Neuronal stem cell (in vitro differentiated cells): ENCODE measurements at regions not wholly inside any gene's neighbourhood (a gene's known extent, or its start where the extent isn't known, plus 50 kb on each side); places are given as distances from the start of the nearest gene placed in this dataset.

Experiments
- DNase-seq: peaks from one replicate; pipeline ENCODE4 v3.0.0-alpha.2; 2013; ENCODE audit warnings: low spot score
- H2AFZ ChIP-seq: one replicate; pipeline ENCODE4 v1.6.1; 2013; ENCODE audit warnings: mild to moderate bottlenecking, low read length, inconsistent platforms
- H2AK5ac ChIP-seq: 2 replicates; pipeline ENCODE4 v1.6.1; 2013; ENCODE audit warnings: low read depth, mild to moderate bottlenecking, inconsistent platforms, low read length, moderate library complexity, mixed read lengths
- H2BK120ac ChIP-seq: 2 replicates; pipeline ENCODE4 v1.6.1; 2013; ENCODE audit warnings: low read depth, mild to moderate bottlenecking, inconsistent platforms, low read length, moderate library complexity, mixed read lengths
- H2BK12ac ChIP-seq: one replicate; pipeline ENCODE4 v1.6.1; 2013; ENCODE audit warnings: low read length, inconsistent platforms
- H2BK15ac ChIP-seq: 2 replicates; pipeline ENCODE4 v1.6.1; 2013; ENCODE audit warnings: mild to moderate bottlenecking, low read length, inconsistent platforms, mixed read lengths
- H2BK5ac ChIP-seq: one replicate; pipeline ENCODE4 v1.6.1; 2013; ENCODE audit warnings: inconsistent platforms, mild to moderate bottlenecking, low read length, moderate library complexity
- H3K14ac ChIP-seq: one replicate; pipeline ENCODE4 v1.6.1; 2013; ENCODE audit warnings: low read length, inconsistent platforms
- H3K18ac ChIP-seq: 2 replicates; pipeline ENCODE4 v1.6.1; 2013; ENCODE audit warnings: low read length, inconsistent platforms
- H3K23ac ChIP-seq: 2 replicates; pipeline ENCODE4 v1.6.1; 2013; ENCODE audit warnings: low read depth, mild to moderate bottlenecking, mixed read lengths, low read length, inconsistent platforms; ENCODE audit not compliant: poor library complexity
- H3K27ac ChIP-seq: replicated peaks from 3 replicates; pipeline ENCODE4 v1.5.1; 2013; ENCODE audit warnings: low read length, inconsistent platforms
- H3K27me3 ChIP-seq, 3 experiments: 2 replicates each; pipeline ENCODE4 v1.6.1; 2013; ENCODE audit warnings: low read length in 3 of 3, mild to moderate bottlenecking in 2 of 3, inconsistent platforms in 1 of 3, low read depth in 1 of 3, mixed read lengths in 1 of 3, moderate library complexity in 1 of 3; ENCODE audit not compliant: control insufficient read depth in 3 of 3, insufficient read depth in 3 of 3
- H3K36me3 ChIP-seq, 2 donors: replicated peaks in 1 of 2; 2 replicates each; pipeline ENCODE4 v1.6.1; 2013; ENCODE audit warnings: low read length in 2 of 2; ENCODE audit not compliant: control insufficient read depth in 2 of 2, insufficient read depth in 2 of 2
- H3K4ac ChIP-seq: 2 replicates; pipeline ENCODE4 v1.6.1; 2013; ENCODE audit warnings: inconsistent platforms, mild to moderate bottlenecking, low read length, moderate library complexity
- H3K4me1 ChIP-seq, 2 donors: 1 replicate in 1 of 2; 2 replicates in 1 of 2; pipeline ENCODE4 v1.6.1; 2013; ENCODE audit warnings: low read length in 2 of 2, low read depth in 1 of 2; ENCODE audit not compliant: control insufficient read depth in 2 of 2, insufficient read depth in 1 of 2
- H3K4me2 ChIP-seq: one replicate; pipeline ENCODE4 v1.6.1; 2013; ENCODE audit warnings: mild to moderate bottlenecking, low read length, inconsistent platforms; ENCODE audit not compliant: insufficient read depth, poor library complexity, severe bottlenecking
- H3K4me3 ChIP-seq, 2 donors: 2 replicates each; pipeline ENCODE4 v1.5.1; 2013; ENCODE audit warnings: low read length in 2 of 2, mild to moderate bottlenecking in 2 of 2, inconsistent platforms in 1 of 2, moderate library complexity in 1 of 2
- H3K79me1 ChIP-seq: one replicate; pipeline ENCODE4 v1.6.1; 2013; ENCODE audit warnings: low read depth, mild to moderate bottlenecking, inconsistent platforms, low read length, moderate library complexity
- H3K9ac ChIP-seq: one replicate; pipeline ENCODE4 v1.6.1; 2013; ENCODE audit warnings: mild to moderate bottlenecking, low read depth, low read length, inconsistent platforms; ENCODE audit not compliant: poor library complexity
- H3K9me3 ChIP-seq, 2 donors: replicated peaks in 1 of 2; 2 replicates each; pipeline versions ENCODE3 to v1.6.1; 2013; ENCODE audit warnings: low read length in 2 of 2, mild to moderate bottlenecking in 2 of 2, inconsistent platforms in 1 of 2, low read depth in 1 of 2, mixed read lengths in 1 of 2, moderate library complexity in 1 of 2; ENCODE audit not compliant: control insufficient read depth in 2 of 2, insufficient read depth in 1 of 2
- H4K8ac ChIP-seq: one replicate; pipeline ENCODE4 v1.6.1; 2013; ENCODE audit warnings: low read depth, mild to moderate bottlenecking, inconsistent platforms, low read length, moderate library complexity
- H4K91ac ChIP-seq: one replicate; pipeline ENCODE4 v1.6.1; 2013; ENCODE audit warnings: low read length, low read depth, mild to moderate bottlenecking, inconsistent platforms; ENCODE audit not compliant: poor library complexity
- WGBS, 2 donors: extraction: QIAGEN DNeasy Blood & Tissue Kit; methylation state at CpG; one replicate each; pipeline ENCODE4 v1.1.7; 2013; ENCODE audit warnings: missing lambda C conversion rate in 2 of 2, mixed read lengths in 1 of 2; ENCODE audit not compliant: insufficient read length in 2 of 2, insufficient replicate concordance in 1 of 2; ENCODE audit errors: extremely low coverage in 2 of 2; 5-methylcytosine and 5-hydroxymethylcytosine counted together

DNA sequence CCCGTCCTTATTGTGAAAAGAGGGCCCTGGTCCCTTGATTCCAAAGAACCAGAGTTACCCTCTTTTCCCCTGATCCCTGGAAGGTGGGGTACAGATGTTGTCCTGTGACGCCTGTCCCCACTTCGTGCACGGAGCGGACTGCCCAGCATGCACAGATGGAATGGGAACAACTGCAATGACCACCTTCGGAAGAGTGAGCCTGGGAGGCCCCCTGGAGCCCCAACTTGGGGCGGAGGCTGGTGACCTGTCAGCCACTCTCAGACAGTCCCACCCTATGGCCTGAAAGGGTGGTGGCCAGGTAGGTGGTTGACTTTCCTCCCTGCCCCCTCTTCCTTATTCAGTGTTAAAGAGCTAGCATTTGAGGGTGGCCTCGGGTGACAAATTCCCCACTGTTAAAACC lies 196.6 kb upstream of the GALNT17 start:
- Histone ChIP-seq H3K23ac (no peak overlapping the region), H3K27ac (no peak overlapping the region), H2BK12ac (no peak overlapping the region), H3K36me3 (no peaks in the 10 kb centered on the region), H3K9me3 (no peaks in the 10 kb centered on the region), H2AFZ (no peak overlapping the region), H2BK5ac (no peak overlapping the region), H3K14ac (no peak overlapping the region), H2AK5ac (no peak overlapping the region), H3K79me1 (no peaks in the 10 kb centered on the region), H2BK15ac (no peak overlapping the region), H4K8ac (no peak overlapping the region), H3K27me3 (no peaks in the 10 kb centered on the region), H3K18ac (no peak overlapping the region), H2BK120ac (no peak overlapping the region), H3K4me3 (no peak overlapping the region), H4K91ac (no peak overlapping the region), H3K4me1 (peaks cover 0 to 3% of the 10 kb centered on the region in 2 donors), H3K4ac (no peak overlapping the region), H3K9ac (no peak overlapping the region), H3K4me2 (no peak overlapping the region)
- no CpG with 5 or more reads among the region's 8 CpGs for WGBS, 2 donors
- DNase-seq: no peak

DNA sequence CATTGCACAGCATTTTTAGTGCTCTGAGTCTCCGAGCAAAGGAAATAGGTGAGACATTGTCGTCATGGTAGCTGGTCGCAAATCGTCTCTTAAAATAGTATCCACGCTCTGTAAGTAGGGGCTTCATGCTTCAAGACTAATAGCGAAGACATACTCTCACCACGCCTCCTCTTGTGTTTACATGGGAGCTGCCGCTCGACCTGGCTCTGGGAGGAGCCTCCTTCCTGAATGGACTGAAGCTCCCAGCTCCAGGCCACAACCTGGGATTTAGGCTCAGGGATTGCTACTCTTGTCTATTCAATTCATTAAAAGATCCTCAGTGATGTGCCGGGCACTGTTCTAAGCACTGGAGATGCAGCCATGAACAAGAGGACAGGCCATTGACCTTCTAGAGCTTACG lies 196.1 kb upstream of the GALNT17 start:
- Histone ChIP-seq H2BK5ac (no peak overlapping the region), H4K91ac (no peak overlapping the region), H3K4ac (no peak overlapping the region), H3K27ac (no peak overlapping the region), H3K9me3 (no peaks in the 10 kb centered on the region), H3K36me3 (no peaks in the 10 kb centered on the region), H2AFZ (no peak overlapping the region), H3K23ac (no peak overlapping the region), H3K27me3 (no peaks in the 10 kb centered on the region), H3K14ac (no peak overlapping the region), H3K4me2 (no peak overlapping the region), H2BK15ac (no peak overlapping the region), H3K9ac (no peak overlapping the region), H2AK5ac (no peak overlapping the region), H2BK12ac (no peak overlapping the region), H2BK120ac (no peak overlapping the region), H4K8ac (no peak overlapping the region), H3K4me3 (no peak overlapping the region), H3K18ac (no peak overlapping the region), H3K4me1 (peaks cover 0 to 3% of the 10 kb centered on the region in 2 donors), H3K79me1 (no peaks in the 10 kb centered on the region)
- no CpG with 5 or more reads among the region's 11 CpGs for WGBS, 2 donors
- DNase-seq: no peak

DNA sequence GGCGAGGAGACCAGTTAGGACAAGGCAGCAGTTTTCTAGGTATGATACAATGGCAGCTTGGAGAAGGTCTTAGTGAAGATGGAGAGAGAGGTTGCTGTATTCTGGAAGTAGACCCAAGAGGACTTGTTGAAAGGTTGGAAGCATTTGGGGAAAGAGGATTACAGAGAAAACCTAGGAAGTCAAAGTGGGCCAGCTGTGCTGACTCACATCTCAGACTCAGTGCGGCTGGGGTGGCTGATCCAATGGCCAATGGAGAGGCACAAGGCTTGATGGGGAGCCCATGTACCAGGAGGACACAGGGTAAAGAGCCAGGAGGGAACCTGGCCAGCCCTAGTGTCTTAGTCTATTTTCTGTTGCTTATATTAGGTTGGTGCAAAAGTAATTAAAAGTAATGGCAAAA lies 194.5 kb upstream of the GALNT17 start:
- H3K4me3 ChIP-seq: no peak overlapping the region
- H3K4ac ChIP-seq: no peak overlapping the region
- H3K36me3 ChIP-seq: no peaks in the 10 kb centered on the region
- no peak overlapping the region for H2BK12ac ChIP-seq
- H4K91ac ChIP-seq: no peak overlapping the region
- no peak overlapping the region for H3K27ac ChIP-seq
- no peaks in the 10 kb centered on the region for H3K27me3 ChIP-seq
- no peak overlapping the region for H2BK5ac ChIP-seq
- H3K79me1 ChIP-seq: no peaks in the 10 kb centered on the region
- H3K18ac ChIP-seq: no peak overlapping the region
- H2AFZ ChIP-seq: no peak overlapping the region
- DNase-seq: no peak
- H4K8ac ChIP-seq: no peak overlapping the region
- peaks cover 0 to 3% of the 10 kb centered on the region in 2 donors for H3K4me1 ChIP-seq
- H3K9ac ChIP-seq: no peak overlapping the region
- no peak overlapping the region for H3K4me2 ChIP-seq
- H3K14ac ChIP-seq: no peak overlapping the region
- no peak overlapping the region for H2BK15ac ChIP-seq
- no CpG with 5 or more reads among the region's 2 CpGs for WGBS, 2 donors
- no peak overlapping the region for H2BK120ac ChIP-seq
- no peak overlapping the region for H2AK5ac ChIP-seq
- no peak overlapping the region for H3K23ac ChIP-seq
- H3K9me3 ChIP-seq: no peaks in the 10 kb centered on the region

DNA sequence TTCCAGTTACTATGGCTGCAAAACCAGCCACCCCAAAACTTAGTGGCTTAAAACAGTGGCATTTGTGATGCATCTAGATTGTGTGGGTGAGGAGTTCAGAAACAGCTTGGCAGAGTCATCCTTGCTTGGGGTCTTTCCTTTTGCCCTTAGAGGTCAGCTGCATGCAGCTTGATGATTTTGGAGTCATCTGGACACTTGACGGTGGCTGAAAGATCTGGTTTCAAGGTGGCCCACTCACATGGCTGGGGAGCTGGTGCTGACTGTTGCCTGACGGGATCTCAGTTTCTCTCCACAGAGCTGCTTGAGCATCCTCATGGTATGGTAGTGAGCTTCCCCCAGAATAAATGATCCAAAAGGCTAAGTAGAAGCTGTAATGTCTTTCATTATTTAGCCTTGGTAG lies 191.3 kb upstream of the GALNT17 start:
- Histone ChIP-seq H3K27ac (no peak overlapping the region), H3K4me2 (no peak overlapping the region), H2AK5ac (no peak overlapping the region), H3K27me3 (no peaks in the 10 kb centered on the region), H2BK15ac (no peak overlapping the region), H3K9me3 (no peaks in the 10 kb centered on the region), H3K36me3 (no peaks in the 10 kb centered on the region), H3K23ac (no peak overlapping the region), H3K18ac (no peak overlapping the region), H4K91ac (no peak overlapping the region), H3K9ac (no peak overlapping the region), H2AFZ (no peak overlapping the region), H4K8ac (no peak overlapping the region), H2BK12ac (no peak overlapping the region), H3K14ac (no peak overlapping the region), H2BK5ac (no peak overlapping the region), H3K4me1 (no peaks in the 10 kb centered on the region), H3K4ac (no peak overlapping the region), H2BK120ac (no peak overlapping the region), H3K79me1 (no peaks in the 10 kb centered on the region), H3K4me3 (no peak overlapping the region)
- no CpG with 5 or more reads among the region's 2 CpGs for WGBS, 2 donors
- no peak for DNase-seq
